GM19240 (cell line): ENCODE measurements at regions not wholly inside any gene's neighbourhood (a gene's known extent, or its start where the extent isn't known, plus 50 kb on each side); places are given as distances from the start of the nearest gene placed in this dataset.
"Not testable (repeated sequence)": the region's sequence is repeated elsewhere in the genome, so short reads cannot be mapped to it uniquely, and the experiment has no call there.

Experiments used
- DNase-seq: peaks from one replicate; pipeline ENCODE4 v3.0.0; 2011; ENCODE audit warnings: low spot score; ENCODE audit not compliant: insufficient read length

GRCh38 chr12:60191676-60192359 lies 596.0 kb downstream of the SLC16A7 start:
- DNase-seq: no peak

GRCh38 chr12:60194678-60195077 lies 598.8 kb downstream of the SLC16A7 start:
- no peak for DNase-seq

- DNase-seq: no peak
Observed at GRCh38 chr12:60195483-60195882, 599.7 kb downstream of the SLC16A7 start.

- no peak for DNase-seq
Observed at GRCh38 chr12:60196366-60196765, 600.5 kb downstream of the SLC16A7 start.

GRCh38 chr12:60197589-60197988 lies 601.8 kb downstream of the SLC16A7 start:
- DNase-seq: no peak

GRCh38 chr12:60201891-60202290 lies 606.1 kb downstream of the SLC16A7 start:
- no peak for DNase-seq

- no peak for DNase-seq
Observed at GRCh38 chr12:60205500-60205899, 609.7 kb downstream of the SLC16A7 start.

- DNase-seq: no peak
Observed at GRCh38 chr12:60209521-60209920, 613.7 kb downstream of the SLC16A7 start.

- DNase-seq: no peak
Observed at GRCh38 chr12:60209933-60210332, 614.1 kb downstream of the SLC16A7 start.

GRCh38 chr12:60210756-60211155 lies 614.9 kb downstream of the SLC16A7 start:
- DNase-seq: no peak

GRCh38 chr12:60211244-60211643 lies 615.4 kb downstream of the SLC16A7 start:
- no peak for DNase-seq

- no peak for DNase-seq
Observed at GRCh38 chr12:60212159-60213000, 616.6 kb downstream of the SLC16A7 start.

GRCh38 chr12:60213272-60213671 lies 617.4 kb downstream of the SLC16A7 start:
- not testable (repeated sequence) for DNase-seq

- no peak for DNase-seq
Observed at GRCh38 chr12:60216226-60216625, 620.4 kb downstream of the SLC16A7 start.

- no peak for DNase-seq
Observed at GRCh38 chr12:60223242-60223641, 627.4 kb downstream of the SLC16A7 start.

- no peak for DNase-seq
Observed at GRCh38 chr12:60225216-60226000, 629.6 kb downstream of the SLC16A7 start.

GRCh38 chr12:60227916-60228315 lies 632.1 kb downstream of the SLC16A7 start:
- no peak for DNase-seq

GRCh38 chr12:60230056-60230455 lies 634.2 kb downstream of the SLC16A7 start:
- DNase-seq: no peak

GRCh38 chr12:60231303-60231702 lies 635.5 kb downstream of the SLC16A7 start:
- DNase-seq: no peak

- DNase-seq: no peak
Observed at GRCh38 chr12:60231976-60232907, 636.4 kb downstream of the SLC16A7 start.
